Astrocyte of the spinal cord (primary cell): ENCODE measurements at regions not wholly inside any gene's neighbourhood (a gene's known extent, or its start where the extent isn't known, plus 50 kb on each side); places are given as distances from the start of the nearest gene placed in this dataset.

ENCODE experiments used
- DNase-seq: peaks from one replicate; pipeline ENCODE4 v3.0.0; 2011; ENCODE audit warnings: low read depth, low spot score
- H3K4me3 ChIP-seq: 2 replicates; pipeline ENCODE4 v1.5.1; 2011; ENCODE audit warnings: low read depth, mild to moderate bottlenecking, low read length, moderate library complexity
- CTCF ChIP-seq: IDR thresholded peaks from 2 replicates; pipeline ENCODE4 v1.5.1; 2012; ENCODE audit warnings: low read depth, mild to moderate bottlenecking, low read length, inconsistent platforms
- in situ Hi-C: cut with HindIII; loops from 2 replicates; pipeline ENCODE4 v1.10.0; 2017; ENCODE audit warnings: low sequenced_read_pairs

- DNase-seq, result no peak
- no peak for TF ChIP-seq CTCF
- no peak overlapping the region for H3K4me3 ChIP-seq
- in situ Hi-C loops, result no loop called here
These were observed 70.6 kb upstream of the NFIA start for GRCh38 chr1:61011561-61012263.

GRCh38 chr1:61007534-61008364, 74.6 kb upstream of the NFIA start:
- TF ChIP-seq CTCF, result no peak
- in situ Hi-C loops, result no loop called here
- DNase-seq, result no peak
- H3K4me3 ChIP-seq, result no peak overlapping the region

- H3K4me3 ChIP-seq, result no peak overlapping the region
- in situ Hi-C loops, result no loop called here
- no peak for TF ChIP-seq CTCF
- no peak for DNase-seq
These were observed 76.5 kb upstream of the NFIA start for GRCh38 chr1:61005614-61006580.

- DNase-seq, result no peak
- TF ChIP-seq CTCF, result no peak
- no peak overlapping the region for H3K4me3 ChIP-seq
- in situ Hi-C loops, result no loop called here
These were observed 77.9 kb upstream of the NFIA start for GRCh38 chr1:61004262-61005003.

GRCh38 chr1:61000327-61000726, 82.0 kb upstream of the NFIA start:
- no peak for DNase-seq
- TF ChIP-seq CTCF, result no peak
- in situ Hi-C loops, result no loop called here
- no peak overlapping the region for H3K4me3 ChIP-seq
